ENCODE measurements at regions not wholly inside any gene's neighbourhood (a gene's known extent, or its start where the extent isn't known, plus 50 kb on each side); places are given as distances from the start of the nearest gene placed in this dataset.

DNA sequence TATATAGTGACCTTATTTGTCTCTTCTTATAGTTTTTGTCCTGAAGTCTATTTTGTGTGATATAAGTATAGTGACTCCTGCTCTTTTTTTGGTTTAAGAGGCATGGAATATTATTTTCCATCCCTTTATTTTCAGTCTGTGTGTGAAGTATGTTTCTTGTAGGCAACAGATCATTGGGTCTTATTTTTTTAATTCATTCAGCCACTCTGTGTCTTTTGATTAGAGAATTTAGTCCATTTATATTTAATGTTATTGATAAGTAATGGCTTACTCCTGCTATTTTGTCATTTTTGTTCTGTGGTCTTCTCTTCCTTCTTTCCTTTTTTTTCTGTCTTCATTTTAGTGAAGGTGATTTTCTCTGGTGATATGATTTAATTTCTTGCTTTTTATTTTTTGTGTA, 51.4 kb upstream of the TOP1 start:
- no peak for TF ChIP-seq EZH2 (IDR thresholded peaks at IDR 0.05; ENCODE audit: borderline replicate concordance, low read length)
- TF ChIP-seq, protein P1, sequence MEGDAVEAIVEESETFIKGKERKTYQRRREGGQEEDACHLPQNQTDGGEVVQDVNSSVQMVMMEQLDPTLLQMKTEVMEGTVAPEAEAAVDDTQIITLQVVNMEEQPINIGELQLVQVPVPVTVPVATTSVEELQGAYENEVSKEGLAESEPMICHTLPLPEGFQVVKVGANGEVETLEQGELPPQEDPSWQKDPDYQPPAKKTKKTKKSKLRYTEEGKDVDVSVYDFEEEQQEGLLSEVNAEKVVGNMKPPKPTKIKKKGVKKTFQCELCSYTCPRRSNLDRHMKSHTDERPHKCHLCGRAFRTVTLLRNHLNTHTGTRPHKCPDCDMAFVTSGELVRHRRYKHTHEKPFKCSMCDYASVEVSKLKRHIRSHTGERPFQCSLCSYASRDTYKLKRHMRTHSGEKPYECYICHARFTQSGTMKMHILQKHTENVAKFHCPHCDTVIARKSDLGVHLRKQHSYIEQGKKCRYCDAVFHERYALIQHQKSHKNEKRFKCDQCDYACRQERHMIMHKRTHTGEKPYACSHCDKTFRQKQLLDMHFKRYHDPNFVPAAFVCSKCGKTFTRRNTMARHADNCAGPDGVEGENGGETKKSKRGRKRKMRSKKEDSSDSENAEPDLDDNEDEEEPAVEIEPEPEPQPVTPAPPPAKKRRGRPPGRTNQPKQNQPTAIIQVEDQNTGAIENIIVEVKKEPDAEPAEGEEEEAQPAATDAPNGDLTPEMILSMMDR (conservative IDR thresholded peaks at IDR 0.05 in 1 of 2, IDR thresholded peaks at IDR 0.05 in 1 of 2; ENCODE audit: extremely low read depth in 1 of 2, insufficient read depth in 1 of 2, low read depth in 1 of 2, low read length in 2 of 2) = no peak

Measured in mammary epithelial cell (primary cell).